K562 (cell line): ENCODE measurements at regions not wholly inside any gene's neighbourhood (a gene's known extent, or its start where the extent isn't known, plus 50 kb on each side); places are given as distances from the start of the nearest gene placed in this dataset.

Experiments used
- ARID1B ChIP-seq: fragments of 450-650 bp; IDR thresholded peaks from 2 replicates; pipeline ENCODE4 v1.6.1; 2016; ENCODE audit warnings: antibody characterized with exemption, mild to moderate bottlenecking, inconsistent platforms
- DMBX1 ChIP-seq: fragments of 250-450 bp; sonication (Bioruptor Pico); IDR thresholded peaks from 2 replicates; pipeline ENCODE4 v1.8.0; 2022; ENCODE audit warnings: inconsistent platforms, mild to moderate bottlenecking, moderate library complexity, borderline replicate concordance
- ELF1 ChIP-seq: fragments of 200-800 bp; sonication (Bioruptor generic); IDR thresholded peaks from 2 replicates; pipeline ENCODE4 v1.6.1; 2016; ENCODE audit warnings: missing genetic modification characterization, missing compliant biosample characterization
- GATAD2A ChIP-seq: fragments of 450-650 bp; IDR thresholded peaks from 2 replicates; pipeline ENCODE4 v1.6.1; 2017
- GTF2B ChIP-seq: IDR thresholded peaks from 2 replicates; pipeline ENCODE4 v1.6.1; 2011; ENCODE audit not compliant: insufficient read length; ENCODE audit errors: extremely low read depth
- HNRNPLL ChIP-seq: fragments of 200-400 bp; formaldehyde crosslinking; IDR thresholded peaks from 2 replicates; pipeline ENCODE4 v1.6.1; 2017; ENCODE audit warnings: low read length, low read depth, mild to moderate bottlenecking; ENCODE audit not compliant: poor library complexity, severe bottlenecking
- MAFK ChIP-seq: IDR thresholded peaks from 2 replicates; pipeline ENCODE4 v1.6.1; 2011; ENCODE audit warnings: low read length, improper control_type of control experiment
- MYNN ChIP-seq, 2 experiments: sonication (generic); formaldehyde crosslinking in 1 of 2; IDR thresholded peaks; 2 replicates each; pipeline versions ENCODE4 v1.5.0 to v1.6.1; 2016 to 2020; ENCODE audit warnings: antibody characterized with exemption in 1 of 2, missing genetic modification reagents in 1 of 2
- NR2C1 ChIP-seq, 2 experiments: fragments of 450-650 bp; IDR thresholded peaks; 2 replicates each; pipeline ENCODE4 v1.6.1; 2017; ENCODE audit warnings: mild to moderate bottlenecking in 2 of 2, antibody characterized with exemption in 1 of 2, inconsistent platforms in 1 of 2, missing compliant biosample characterization in 1 of 2, missing genetic modification characterization in 1 of 2
- SP1 ChIP-seq: sonication (generic); formaldehyde crosslinking; IDR thresholded peaks from 2 replicates; pipeline ENCODE4 v1.8.1; 2022; ENCODE audit warnings: mild to moderate bottlenecking, missing genetic modification reagents
- THRB ChIP-seq: fragments of 450-650 bp; formaldehyde crosslinking; conservative IDR thresholded peaks from 2 replicates; pipeline ENCODE4 v1.4.0; 2022; ENCODE audit warnings: mild to moderate bottlenecking, missing genetic modification characterization
- YY1 ChIP-seq, 3 experiments: IDR thresholded peaks; 2 replicates each; pipeline ENCODE4 v1.6.1; 2011; ENCODE audit warnings: low read length in 2 of 3, mild to moderate bottlenecking in 2 of 3, moderate library complexity in 2 of 3, borderline replicate concordance in 1 of 3, control low read depth in 1 of 3, low read depth in 1 of 3; ENCODE audit not compliant: insufficient read depth in 3 of 3, insufficient replicate concordance in 2 of 3, control insufficient read depth in 1 of 3, insufficient read length in 1 of 3; ENCODE audit errors: extremely low read depth in 1 of 3
- ZBTB17 ChIP-seq: fragments of 450-650 bp; formaldehyde crosslinking; IDR thresholded peaks from 2 replicates; pipeline ENCODE4 v1.4.0; 2020; ENCODE audit warnings: mild to moderate bottlenecking
- ZNF408 ChIP-seq: fragments of 250-450 bp; sonication (Bioruptor Pico); IDR thresholded peaks from 2 replicates; pipeline ENCODE4 v1.4.0; 2020; ENCODE audit warnings: low read depth, mild to moderate bottlenecking, moderate library complexity
- TF ChIP-seq, protein P1 (sequence below): sonication (generic); formaldehyde crosslinking; IDR thresholded peaks from 2 replicates; pipeline ENCODE4 v1.4.0; 2020; ENCODE audit warnings: mild to moderate bottlenecking, missing genetic modification reagents
- TF ChIP-seq, protein P2 (sequence below): fragments of 450-650 bp; IDR thresholded peaks from 2 replicates; pipeline ENCODE4 v1.6.1; 2016; ENCODE audit warnings: mild to moderate bottlenecking

GRCh38 chr2:11941201-11942177 lies 195.1 kb downstream of the LPIN1 start (continued):
- TF ChIP-seq, protein P1, sequence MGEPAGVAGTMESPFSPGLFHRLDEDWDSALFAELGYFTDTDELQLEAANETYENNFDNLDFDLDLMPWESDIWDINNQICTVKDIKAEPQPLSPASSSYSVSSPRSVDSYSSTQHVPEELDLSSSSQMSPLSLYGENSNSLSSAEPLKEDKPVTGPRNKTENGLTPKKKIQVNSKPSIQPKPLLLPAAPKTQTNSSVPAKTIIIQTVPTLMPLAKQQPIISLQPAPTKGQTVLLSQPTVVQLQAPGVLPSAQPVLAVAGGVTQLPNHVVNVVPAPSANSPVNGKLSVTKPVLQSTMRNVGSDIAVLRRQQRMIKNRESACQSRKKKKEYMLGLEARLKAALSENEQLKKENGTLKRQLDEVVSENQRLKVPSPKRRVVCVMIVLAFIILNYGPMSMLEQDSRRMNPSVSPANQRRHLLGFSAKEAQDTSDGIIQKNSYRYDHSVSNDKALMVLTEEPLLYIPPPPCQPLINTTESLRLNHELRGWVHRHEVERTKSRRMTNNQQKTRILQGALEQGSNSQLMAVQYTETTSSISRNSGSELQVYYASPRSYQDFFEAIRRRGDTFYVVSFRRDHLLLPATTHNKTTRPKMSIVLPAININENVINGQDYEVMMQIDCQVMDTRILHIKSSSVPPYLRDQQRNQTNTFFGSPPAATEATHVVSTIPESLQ (CRISPR knock-in tag), result no peak
- peak; percentile 88 for TF ChIP-seq MYNN (IDR thresholded peaks at IDR 0.05)
- TF ChIP-seq MYNN (CRISPR knock-in tag; IDR thresholded peaks at IDR 0.05), result no peak
- TF ChIP-seq SP1 (CRISPR knock-in tag), result no peak; the same call in 1 of the 2 replicates
- TF ChIP-seq DMBX1, result peak; percentile 87
- no peak for TF ChIP-seq NR2C1 (IDR thresholded peaks at IDR 0.05)
- TF ChIP-seq NR2C1 (tag; IDR thresholded peaks at IDR 0.05), result peak; percentile 40; the same call in 1 of the 2 replicates
- peak; percentile 23; the same call in 1 of the 2 replicates for TF ChIP-seq ZBTB17
- TF ChIP-seq HNRNPLL, result no peak
- TF ChIP-seq GTF2B, result no peak
- TF ChIP-seq ARID1B, result peak; percentile 99
- TF ChIP-seq YY1 (IDR thresholded peaks at IDR 0.05; ENCODE audit: borderline replicate concordance in 1 of 3, control insufficient read depth in 1 of 3, extremely low read depth in 1 of 3, insufficient read depth in 3 of 3, insufficient read length in 1 of 3, insufficient replicate concordance in 2 of 3, low read depth in 1 of 3, low read length in 2 of 3), result no peak
- TF ChIP-seq, protein P2, sequence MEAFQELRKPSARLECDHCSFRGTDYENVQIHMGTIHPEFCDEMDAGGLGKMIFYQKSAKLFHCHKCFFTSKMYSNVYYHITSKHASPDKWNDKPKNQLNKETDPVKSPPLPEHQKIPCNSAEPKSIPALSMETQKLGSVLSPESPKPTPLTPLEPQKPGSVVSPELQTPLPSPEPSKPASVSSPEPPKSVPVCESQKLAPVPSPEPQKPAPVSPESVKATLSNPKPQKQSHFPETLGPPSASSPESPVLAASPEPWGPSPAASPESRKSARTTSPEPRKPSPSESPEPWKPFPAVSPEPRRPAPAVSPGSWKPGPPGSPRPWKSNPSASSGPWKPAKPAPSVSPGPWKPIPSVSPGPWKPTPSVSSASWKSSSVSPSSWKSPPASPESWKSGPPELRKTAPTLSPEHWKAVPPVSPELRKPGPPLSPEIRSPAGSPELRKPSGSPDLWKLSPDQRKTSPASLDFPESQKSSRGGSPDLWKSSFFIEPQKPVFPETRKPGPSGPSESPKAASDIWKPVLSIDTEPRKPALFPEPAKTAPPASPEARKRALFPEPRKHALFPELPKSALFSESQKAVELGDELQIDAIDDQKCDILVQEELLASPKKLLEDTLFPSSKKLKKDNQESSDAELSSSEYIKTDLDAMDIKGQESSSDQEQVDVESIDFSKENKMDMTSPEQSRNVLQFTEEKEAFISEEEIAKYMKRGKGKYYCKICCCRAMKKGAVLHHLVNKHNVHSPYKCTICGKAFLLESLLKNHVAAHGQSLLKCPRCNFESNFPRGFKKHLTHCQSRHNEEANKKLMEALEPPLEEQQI, result peak; percentile 89; the same call in 1 of the 2 replicates
- TF ChIP-seq GATAD2A, result peak; percentile 29; the same call in 1 of the 2 replicates
- TF ChIP-seq ELF1, result no peak
- no peak for TF ChIP-seq ZNF408 (CRISPR knock-in tag)
- TF ChIP-seq MAFK, result no peak
- TF ChIP-seq THRB, result no peak
